ENCODE measurements at regions not wholly inside any gene's neighbourhood (a gene's known extent, or its start where the extent isn't known, plus 50 kb on each side); places are given as distances from the start of the nearest gene placed in this dataset.

DNA sequence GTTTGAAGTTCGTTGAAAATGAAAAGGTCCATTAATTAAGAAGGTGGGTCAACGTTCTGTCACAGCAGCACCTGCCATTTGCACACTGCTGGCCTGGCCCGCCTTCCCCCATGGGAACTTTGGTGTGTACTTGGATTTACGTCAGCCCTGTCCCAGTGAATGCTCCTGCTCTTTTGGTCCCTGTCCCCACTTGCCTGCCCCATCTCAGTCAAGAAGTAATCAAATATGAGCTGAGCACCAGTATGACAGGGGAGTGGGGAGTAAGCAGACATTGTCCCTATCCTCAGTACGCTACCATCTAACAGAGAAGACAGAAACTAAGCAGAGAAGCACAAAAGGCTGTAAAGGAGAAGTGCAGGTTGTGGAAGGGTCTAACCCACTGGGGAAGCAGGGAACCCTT is 65.1 kb downstream of the SLC4A3 start:
- DNase-seq = no peak
- no peak overlapping the region for H3K27ac ChIP-seq
- no peak for TF ChIP-seq POLR2A (IDR thresholded peaks at IDR 0.05)
- no peak for TF ChIP-seq EP300 (IDR thresholded peaks at IDR 0.05)
- TF ChIP-seq, protein P1, sequence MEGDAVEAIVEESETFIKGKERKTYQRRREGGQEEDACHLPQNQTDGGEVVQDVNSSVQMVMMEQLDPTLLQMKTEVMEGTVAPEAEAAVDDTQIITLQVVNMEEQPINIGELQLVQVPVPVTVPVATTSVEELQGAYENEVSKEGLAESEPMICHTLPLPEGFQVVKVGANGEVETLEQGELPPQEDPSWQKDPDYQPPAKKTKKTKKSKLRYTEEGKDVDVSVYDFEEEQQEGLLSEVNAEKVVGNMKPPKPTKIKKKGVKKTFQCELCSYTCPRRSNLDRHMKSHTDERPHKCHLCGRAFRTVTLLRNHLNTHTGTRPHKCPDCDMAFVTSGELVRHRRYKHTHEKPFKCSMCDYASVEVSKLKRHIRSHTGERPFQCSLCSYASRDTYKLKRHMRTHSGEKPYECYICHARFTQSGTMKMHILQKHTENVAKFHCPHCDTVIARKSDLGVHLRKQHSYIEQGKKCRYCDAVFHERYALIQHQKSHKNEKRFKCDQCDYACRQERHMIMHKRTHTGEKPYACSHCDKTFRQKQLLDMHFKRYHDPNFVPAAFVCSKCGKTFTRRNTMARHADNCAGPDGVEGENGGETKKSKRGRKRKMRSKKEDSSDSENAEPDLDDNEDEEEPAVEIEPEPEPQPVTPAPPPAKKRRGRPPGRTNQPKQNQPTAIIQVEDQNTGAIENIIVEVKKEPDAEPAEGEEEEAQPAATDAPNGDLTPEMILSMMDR (IDR thresholded peaks at IDR 0.05) = no peak
- intact Hi-C loops (cut with DNase I) = loop anchor here in 2 of 4 donors (5.0 to 10.0 kb wide), 2 partner anchors 48 to 290 kb away; no protein-coding TSS in a partner anchor
- H3K9me3 ChIP-seq = no peaks in the 10 kb centered on the region
- no peak overlapping the region for H3K4me3 ChIP-seq
- 91 to 93% (median 92%) methylated on average over 5 of the region's 5 CpGs for WGBS, 3 donors
- no peaks in the 10 kb centered on the region for H3K27me3 ChIP-seq
- H3K4me1 ChIP-seq (ENCODE audit: insufficient read depth) = peaks cover 5% of the 10 kb centered on the region
- H3K36me3 ChIP-seq = no peaks in the 10 kb centered on the region

DNA sequence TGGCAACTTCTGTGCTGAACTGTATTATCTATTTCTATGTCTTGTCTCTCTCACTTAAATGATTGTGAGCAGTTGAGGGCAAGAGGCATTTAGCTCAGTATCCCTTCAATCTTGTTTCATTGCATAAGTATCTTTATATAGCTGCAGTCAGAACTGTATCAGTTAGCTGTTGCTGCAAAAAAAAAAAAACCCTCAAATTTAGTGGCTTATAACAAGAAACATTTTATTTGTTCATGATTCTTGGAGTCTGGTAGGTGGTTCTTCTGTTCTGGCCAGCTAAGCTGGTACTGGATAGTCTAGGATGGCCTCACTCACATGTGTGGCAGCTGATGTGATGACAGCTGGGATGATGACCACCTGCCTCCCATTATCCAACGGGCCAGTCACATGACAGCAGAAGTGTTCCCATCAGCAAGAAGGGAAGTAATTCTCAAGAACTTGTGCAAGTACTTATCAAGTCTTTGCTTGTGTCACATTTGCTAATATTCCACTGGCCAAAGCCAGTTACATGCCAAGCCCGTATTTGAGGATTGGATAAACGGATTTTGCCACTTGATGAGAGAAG is 67.8 kb downstream of the SLC4A3 start:
- H3K4me1 ChIP-seq (ENCODE audit: insufficient read depth) = no peaks in the 10 kb centered on the region
- TF ChIP-seq POLR2A (IDR thresholded peaks at IDR 0.05) (no peak), EP300 (IDR thresholded peaks at IDR 0.05) (no peak)
- TF ChIP-seq, protein P1 (IDR thresholded peaks at IDR 0.05) = no peak
- no peaks in the 10 kb centered on the region for H3K36me3 ChIP-seq
- WGBS, 3 donors = 75 to 84% (median 77%) methylated on average over 3 of the region's 3 CpGs
- no peak overlapping the region for H3K4me3 ChIP-seq
- intact Hi-C loops (cut with DNase I) = loop anchor here in 1 of 4 donors (10.0 kb wide), 1 partner anchor 50 kb away; no protein-coding TSS in a partner anchor
- no peak for DNase-seq
- no peaks in the 10 kb centered on the region for H3K9me3 ChIP-seq
- H3K27me3 ChIP-seq = no peaks in the 10 kb centered on the region
- H3K27ac ChIP-seq = no peak overlapping the region

DNA sequence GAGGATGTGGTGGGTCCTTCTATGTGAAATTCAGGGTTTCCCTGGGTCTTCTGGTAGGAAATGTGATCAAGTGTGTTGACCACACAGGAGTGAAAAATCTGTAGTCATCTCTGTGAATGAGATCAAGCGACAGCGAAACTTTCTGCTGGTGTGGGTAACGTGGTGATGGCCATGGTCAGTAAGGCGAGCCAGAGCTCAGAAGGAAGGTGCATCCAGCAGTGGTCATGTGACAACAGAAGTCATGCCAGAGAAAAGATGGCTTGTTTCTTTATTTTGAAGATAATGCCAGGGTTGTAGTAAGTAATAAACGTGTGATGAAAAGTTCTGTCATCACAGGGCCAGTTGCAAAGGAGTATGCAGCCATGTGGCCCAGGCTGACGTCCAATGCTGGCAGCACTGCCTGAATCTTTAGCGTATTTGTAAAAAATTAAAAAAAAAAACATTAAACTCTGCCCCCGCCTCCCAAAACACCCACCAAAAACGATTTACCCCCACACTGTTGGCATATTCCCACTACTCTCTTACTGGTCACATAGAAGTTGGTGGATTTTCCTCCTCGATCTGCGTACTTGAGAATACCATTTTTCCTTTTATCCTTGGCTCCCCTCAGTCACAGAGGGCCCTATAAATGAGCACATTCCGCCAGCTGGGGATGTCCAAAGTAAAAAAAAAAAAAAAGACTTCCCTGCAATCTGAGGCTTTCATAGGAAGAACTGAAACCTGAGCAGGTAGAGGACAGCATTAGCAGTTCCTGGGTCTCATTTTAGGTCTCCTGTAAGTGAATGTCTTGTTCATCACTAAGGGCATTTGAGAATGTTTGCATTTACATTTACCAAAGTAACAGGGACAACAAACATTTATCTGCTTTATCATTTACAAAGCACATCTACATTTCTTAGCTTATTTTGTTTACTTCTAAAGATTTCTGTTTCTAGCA is 70.6 kb downstream of the SLC4A3 start:
- no peak overlapping the region for H3K4me3 ChIP-seq
- H3K27ac ChIP-seq = no peak overlapping the region
- intact Hi-C loops (cut with DNase I) = loop anchor here in 1 of 4 donors (10.0 kb wide), 1 partner anchor 53 kb away; no protein-coding TSS in a partner anchor
- no peaks in the 10 kb centered on the region for H3K4me1 ChIP-seq (ENCODE audit: insufficient read depth)
- DNase-seq = no peak
- H3K9me3 ChIP-seq = no peaks in the 10 kb centered on the region
- H3K27me3 ChIP-seq = no peaks in the 10 kb centered on the region
- H3K36me3 ChIP-seq = no peaks in the 10 kb centered on the region
- TF ChIP-seq, protein P1 (IDR thresholded peaks at IDR 0.05) = no peak
- TF ChIP-seq EP300 (IDR thresholded peaks at IDR 0.05) = no peak
- TF ChIP-seq POLR2A (IDR thresholded peaks at IDR 0.05) = no peak
- 76 to 78% (median 77%) methylated on average over 12 of the region's 12 CpGs for WGBS, 3 donors

DNA sequence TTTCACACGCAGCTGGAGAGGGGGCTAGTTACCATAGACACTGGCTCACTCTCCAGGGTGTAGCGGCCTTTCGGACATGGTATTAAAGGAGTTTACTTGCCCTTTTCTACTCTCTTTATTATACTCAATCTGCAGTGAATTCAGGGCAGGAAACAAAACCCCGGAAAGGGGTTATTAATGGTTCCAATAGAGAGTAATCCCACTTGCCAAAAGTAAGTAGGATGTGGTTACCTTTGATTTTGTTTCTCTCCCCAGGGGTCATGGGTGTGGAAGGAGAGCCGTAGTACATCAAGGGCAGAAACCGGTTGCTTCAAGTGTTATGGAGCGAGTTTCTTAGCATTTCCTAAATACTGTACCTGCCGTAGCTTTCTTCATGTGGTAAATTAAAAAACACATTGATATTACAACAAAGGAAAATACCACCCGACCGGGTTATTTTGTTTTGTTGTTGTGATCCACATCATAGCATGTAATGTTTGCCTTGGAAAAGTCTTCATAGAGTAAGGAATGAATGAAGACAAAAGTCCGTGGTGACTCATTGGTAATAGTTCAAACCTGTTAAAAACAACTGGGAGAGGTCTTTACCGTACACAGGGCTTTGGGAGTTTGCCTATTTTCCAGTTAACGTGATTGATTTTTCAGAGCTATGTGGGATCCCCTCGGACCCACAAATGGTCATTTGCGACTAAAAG is 71.5 kb downstream of the SLC4A3 start:
- H3K9me3 ChIP-seq = no peaks in the 10 kb centered on the region
- no peaks in the 10 kb centered on the region for H3K36me3 ChIP-seq
- intact Hi-C loops (cut with DNase I) = loop anchor here in 1 of 4 donors (10.0 kb wide), 1 partner anchor 54 kb away; no protein-coding TSS in a partner anchor
- H3K4me3 ChIP-seq = no peak overlapping the region
- 75 to 77% (median 76%) methylated on average over 15 of the region's 15 CpGs for WGBS, 3 donors
- H3K4me1 ChIP-seq (ENCODE audit: insufficient read depth) = no peaks in the 10 kb centered on the region
- no peak overlapping the region for H3K27ac ChIP-seq
- no peak for DNase-seq
- no peaks in the 10 kb centered on the region for H3K27me3 ChIP-seq
- TF ChIP-seq, protein P1 (IDR thresholded peaks at IDR 0.05) = no peak
- TF ChIP-seq EP300 (IDR thresholded peaks at IDR 0.05) (no peak), POLR2A (IDR thresholded peaks at IDR 0.05) (no peak)
